ENCODE measurements at regions not wholly inside any gene's neighbourhood (a gene's known extent, or its start where the extent isn't known, plus 50 kb on each side); places are given as distances from the start of the nearest gene placed in this dataset.

- no peak overlapping the region for H3K4me3 Mint-ChIP-seq
- H3K36me3 Mint-ChIP-seq (ENCODE audit: low read depth): no peaks in the 10 kb centered on the region
- H3K27me3 Mint-ChIP-seq (ENCODE audit: low read depth): peaks cover 10% of the 10 kb centered on the region
- no peaks in the 10 kb centered on the region for H3K4me1 Mint-ChIP-seq
- TF ChIP-seq, protein P1, sequence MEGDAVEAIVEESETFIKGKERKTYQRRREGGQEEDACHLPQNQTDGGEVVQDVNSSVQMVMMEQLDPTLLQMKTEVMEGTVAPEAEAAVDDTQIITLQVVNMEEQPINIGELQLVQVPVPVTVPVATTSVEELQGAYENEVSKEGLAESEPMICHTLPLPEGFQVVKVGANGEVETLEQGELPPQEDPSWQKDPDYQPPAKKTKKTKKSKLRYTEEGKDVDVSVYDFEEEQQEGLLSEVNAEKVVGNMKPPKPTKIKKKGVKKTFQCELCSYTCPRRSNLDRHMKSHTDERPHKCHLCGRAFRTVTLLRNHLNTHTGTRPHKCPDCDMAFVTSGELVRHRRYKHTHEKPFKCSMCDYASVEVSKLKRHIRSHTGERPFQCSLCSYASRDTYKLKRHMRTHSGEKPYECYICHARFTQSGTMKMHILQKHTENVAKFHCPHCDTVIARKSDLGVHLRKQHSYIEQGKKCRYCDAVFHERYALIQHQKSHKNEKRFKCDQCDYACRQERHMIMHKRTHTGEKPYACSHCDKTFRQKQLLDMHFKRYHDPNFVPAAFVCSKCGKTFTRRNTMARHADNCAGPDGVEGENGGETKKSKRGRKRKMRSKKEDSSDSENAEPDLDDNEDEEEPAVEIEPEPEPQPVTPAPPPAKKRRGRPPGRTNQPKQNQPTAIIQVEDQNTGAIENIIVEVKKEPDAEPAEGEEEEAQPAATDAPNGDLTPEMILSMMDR (IDR thresholded peaks at IDR 0.05; ENCODE audit: unreplicated experiment in 3 of 3): no peak
- peaks cover 7% of the 10 kb centered on the region for H3K9me3 Mint-ChIP-seq
- H3K27ac Mint-ChIP-seq: no peak overlapping the region
Observed at GRCh38 chr15:98330692-98331435, 317.5 kb upstream of the IGF1R start.

- H3K27ac Mint-ChIP-seq: no peak overlapping the region
- H3K36me3 Mint-ChIP-seq (ENCODE audit: low read depth): no peaks in the 10 kb centered on the region
- TF ChIP-seq, protein P1 (IDR thresholded peaks at IDR 0.05; ENCODE audit: unreplicated experiment in 3 of 3): no peak
- H3K9me3 Mint-ChIP-seq: peaks cover 7% of the 10 kb centered on the region
- peaks cover 10% of the 10 kb centered on the region for H3K27me3 Mint-ChIP-seq (ENCODE audit: low read depth)
- H3K4me1 Mint-ChIP-seq: no peaks in the 10 kb centered on the region
- no peak overlapping the region for H3K4me3 Mint-ChIP-seq
Observed at GRCh38 chr15:98331676-98332075, 316.7 kb upstream of the IGF1R start.

- no peaks in the 10 kb centered on the region for H3K36me3 Mint-ChIP-seq (ENCODE audit: low read depth)
- peaks cover 7% of the 10 kb centered on the region for H3K27me3 Mint-ChIP-seq (ENCODE audit: low read depth)
- TF ChIP-seq, protein P1 (IDR thresholded peaks at IDR 0.05; ENCODE audit: unreplicated experiment in 3 of 3): no peak
- H3K9me3 Mint-ChIP-seq: peaks cover 5% of the 10 kb centered on the region
- no peaks in the 10 kb centered on the region for H3K4me1 Mint-ChIP-seq
- no peak overlapping the region for H3K4me3 Mint-ChIP-seq
- no peak overlapping the region for H3K27ac Mint-ChIP-seq
Observed at GRCh38 chr15:98333251-98333650, 315.1 kb upstream of the IGF1R start.

GRCh38 chr15:98342911-98343310 is 305.4 kb upstream of the IGF1R start:
- Mint-ChIP-seq H3K36me3 (ENCODE audit: low read depth) (no peaks in the 10 kb centered on the region), H3K9me3 (peaks cover 4% of the 10 kb centered on the region), H3K4me1 (no peaks in the 10 kb centered on the region), H3K27ac (no peak overlapping the region), H3K27me3 (ENCODE audit: low read depth) (peaks cover 18% of the 10 kb centered on the region), H3K4me3 (no peak overlapping the region)
- TF ChIP-seq, protein P1 (IDR thresholded peaks at IDR 0.05; ENCODE audit: unreplicated experiment in 3 of 3): no peak

DNA sequence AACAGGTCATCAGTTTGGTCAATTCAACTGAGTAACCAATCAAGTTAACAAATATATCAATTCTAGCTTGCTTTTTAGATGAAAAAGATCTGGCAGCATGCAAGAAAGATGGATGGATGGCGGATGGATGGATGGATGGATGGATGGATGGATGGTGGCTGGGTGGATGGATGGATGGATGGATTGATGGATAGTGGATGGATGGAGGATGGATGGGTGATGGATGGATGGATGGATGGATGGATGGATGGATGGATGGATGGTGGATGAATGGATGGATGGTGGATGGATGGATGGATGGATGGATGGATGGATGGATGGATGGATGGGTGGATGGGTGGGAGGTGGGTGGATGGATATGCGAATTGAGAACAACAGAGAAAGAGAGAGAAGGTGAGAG is 303.7 kb upstream of the IGF1R start:
- Mint-ChIP-seq H3K27me3 (ENCODE audit: low read depth) (peaks cover 15% of the 10 kb centered on the region), H3K36me3 (ENCODE audit: low read depth) (no peaks in the 10 kb centered on the region), H3K4me1 (no peaks in the 10 kb centered on the region), H3K9me3 (peaks cover 4% of the 10 kb centered on the region), H3K4me3 (no peak overlapping the region), H3K27ac (no peak overlapping the region)
- TF ChIP-seq, protein P1 (IDR thresholded peaks at IDR 0.05; ENCODE audit: unreplicated experiment in 3 of 3): no peak

DNA sequence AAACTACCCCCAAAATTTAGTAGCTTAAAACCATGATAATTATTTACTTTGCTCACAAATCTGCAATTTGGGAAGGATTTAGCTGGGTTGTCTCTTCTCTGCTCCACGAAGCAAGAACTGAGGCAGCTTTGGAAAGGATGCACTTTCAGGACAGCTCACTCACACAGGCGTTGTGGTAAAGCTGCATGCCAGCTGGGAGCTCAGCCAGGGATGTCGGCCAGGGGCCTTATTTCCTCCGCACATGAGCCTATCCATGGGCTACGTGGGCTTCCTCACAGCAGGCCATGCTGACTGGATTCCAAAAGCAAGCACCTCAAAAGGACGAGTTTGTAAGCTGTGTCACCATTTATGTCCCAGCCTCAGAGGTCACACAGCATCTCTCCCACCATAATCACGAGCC is 301.3 kb upstream of the IGF1R start:
- Mint-ChIP-seq H3K36me3 (ENCODE audit: low read depth) (no peaks in the 10 kb centered on the region), H3K4me3 (no peak overlapping the region)

More for the DNA sequence above, 301.3 kb upstream of the IGF1R start:
- Mint-ChIP-seq H3K4me1 (peaks cover 4% of the 10 kb centered on the region), H3K27ac (no peak overlapping the region), H3K9me3 (no peaks in the 10 kb centered on the region), H3K27me3 (ENCODE audit: low read depth) (peaks cover 9% of the 10 kb centered on the region)
- TF ChIP-seq, protein P1 (IDR thresholded peaks at IDR 0.05; ENCODE audit: unreplicated experiment in 3 of 3): no peak

All from nephron (organoid).